Brain microvascular endothelial cell (primary cell): ENCODE measurements at regions not wholly inside any gene's neighbourhood (a gene's known extent, or its start where the extent isn't known, plus 50 kb on each side); places are given as distances from the start of the nearest gene placed in this dataset.

Experiments
- DNase-seq: peaks from one replicate; pipeline ENCODE4 v3.0.0-alpha.2; 2020
- H3K27ac ChIP-seq: fragments of 250-450 bp; sonication (Bioruptor Pico); 2 replicates; pipeline ENCODE4 v1.5.1; 2020; ENCODE audit warnings: mild to moderate bottlenecking, moderate library complexity
- H3K27me3 ChIP-seq: fragments of 250-450 bp; sonication (Bioruptor Pico); replicated peaks from 2 replicates; pipeline ENCODE4 v1.5.1; 2020; ENCODE audit warnings: mild to moderate bottlenecking
- H3K36me3 ChIP-seq: fragments of 250-450 bp; sonication (Bioruptor Pico); replicated peaks from 2 replicates; pipeline ENCODE4 v1.5.1; 2020; ENCODE audit warnings: mild to moderate bottlenecking
- H3K4me3 ChIP-seq: 2 replicates; pipeline ENCODE4 v1.5.1; 2011; ENCODE audit warnings: low read depth, mild to moderate bottlenecking, control low read depth, low read length, moderate library complexity
- CTCF ChIP-seq: IDR thresholded peaks from 2 replicates; pipeline ENCODE4 v1.5.1; 2011; ENCODE audit warnings: low read depth, mild to moderate bottlenecking, moderate library complexity, low read length, control low read depth, inconsistent platforms; ENCODE audit errors: missing control alignments
- in situ Hi-C: cut with HindIII; loops from 2 replicates; pipeline ENCODE4 v1.10.0; 2017; ENCODE audit warnings: low sequenced_read_pairs, low pct_ligation_motif_present

DNA sequence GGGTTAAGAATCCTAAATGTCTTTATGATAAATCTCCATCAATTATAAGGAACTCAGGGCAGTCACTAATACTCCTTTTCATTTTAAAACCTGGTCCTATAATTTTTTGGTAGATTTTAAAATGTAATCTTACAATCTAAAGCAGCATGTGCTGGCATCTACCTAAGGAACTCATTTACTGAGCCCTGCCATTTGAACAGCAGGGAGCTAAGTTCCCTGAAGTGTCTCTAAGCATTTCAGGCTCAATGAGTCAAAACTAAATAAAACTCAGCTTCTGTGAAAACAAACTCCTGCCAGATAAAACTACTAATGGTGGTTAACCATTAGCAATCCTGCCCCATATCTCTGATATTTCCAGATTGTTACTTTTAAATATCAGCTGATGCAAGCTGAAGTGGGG is 1371.8 kb upstream of the PRMT6 start:
- in situ Hi-C loops: no loop called here
- H3K27me3 ChIP-seq: no peaks in the 10 kb centered on the region

DNA sequence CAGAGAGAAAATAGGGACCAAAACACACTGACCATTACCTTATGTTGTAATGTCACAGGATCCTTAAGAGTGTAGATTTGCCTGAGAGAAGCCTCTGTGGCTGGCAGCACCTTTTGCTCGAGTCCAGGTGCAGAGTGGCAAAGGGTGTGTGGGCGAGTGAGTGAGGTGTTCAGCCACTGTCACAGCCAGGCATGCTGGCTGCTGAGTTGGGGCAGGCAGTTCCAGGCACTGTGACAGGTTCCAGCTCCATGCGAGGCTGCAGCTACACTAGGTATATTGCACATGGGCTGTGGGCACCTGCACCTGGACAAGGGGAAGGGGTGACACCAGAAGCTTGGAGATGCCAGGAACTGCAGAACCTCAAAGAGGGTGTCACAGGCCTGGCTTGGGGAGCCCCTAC is 1370.4 kb upstream of the PRMT6 start:
- no peaks in the 10 kb centered on the region for H3K27me3 ChIP-seq
- H3K4me3 ChIP-seq: no peak overlapping the region
- no peak overlapping the region for H3K27ac ChIP-seq
- TF ChIP-seq CTCF: no peak
- no peak for DNase-seq
- no peaks in the 10 kb centered on the region for H3K36me3 ChIP-seq
- in situ Hi-C loops: no loop called here

More for the DNA sequence above, 1371.8 kb upstream of the PRMT6 start:
- no peak for TF ChIP-seq CTCF
- Histone ChIP-seq H3K4me3 (no peak overlapping the region), H3K27ac (no peak overlapping the region), H3K36me3 (no peaks in the 10 kb centered on the region)
- no peak for DNase-seq

DNA sequence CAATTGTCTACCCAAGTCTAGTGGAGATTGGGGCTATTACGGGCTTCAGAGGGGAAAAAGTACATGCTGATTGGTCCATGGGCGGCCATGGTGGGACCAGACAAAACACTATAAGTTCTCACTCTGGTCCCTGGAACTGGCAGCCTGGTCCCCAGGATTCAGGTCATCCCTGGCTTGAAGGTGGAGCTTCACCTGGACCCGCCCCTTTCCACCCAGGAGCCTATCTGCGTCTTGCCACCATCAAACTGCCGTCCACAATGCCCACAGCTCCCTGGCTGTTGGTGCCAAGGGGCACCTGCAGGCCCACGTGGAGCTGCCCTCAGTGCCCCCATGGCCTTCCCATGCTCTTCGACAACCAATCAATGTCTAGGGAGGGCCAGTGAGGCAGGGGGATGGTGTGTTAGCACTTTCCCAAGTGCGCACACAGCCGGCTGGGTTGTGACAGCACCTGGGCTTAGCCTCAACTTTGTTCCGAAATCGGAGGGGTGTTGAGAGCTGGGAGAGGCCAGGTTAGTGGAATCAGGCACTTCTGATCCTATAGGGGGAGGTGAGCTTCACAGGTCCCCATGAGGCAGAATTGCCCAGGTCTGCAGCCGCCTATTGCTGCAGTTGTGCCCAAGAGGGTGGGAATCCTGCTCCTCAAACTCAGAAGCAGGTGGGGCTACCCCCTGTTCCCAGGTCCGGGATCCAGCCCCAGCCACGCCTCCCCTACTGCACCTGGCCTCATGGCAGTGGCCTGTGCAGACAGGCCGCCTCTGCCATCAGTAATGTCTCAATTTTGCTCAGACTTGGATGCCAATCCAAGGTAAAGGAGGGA is 1369.4 kb upstream of the PRMT6 start:
- in situ Hi-C loops: no loop called here
- Histone ChIP-seq H3K27ac (no peak overlapping the region), H3K27me3 (no peaks in the 10 kb centered on the region), H3K36me3 (no peaks in the 10 kb centered on the region), H3K4me3 (no peak overlapping the region)
- DNase-seq: no peak
- TF ChIP-seq CTCF: no peak

DNA sequence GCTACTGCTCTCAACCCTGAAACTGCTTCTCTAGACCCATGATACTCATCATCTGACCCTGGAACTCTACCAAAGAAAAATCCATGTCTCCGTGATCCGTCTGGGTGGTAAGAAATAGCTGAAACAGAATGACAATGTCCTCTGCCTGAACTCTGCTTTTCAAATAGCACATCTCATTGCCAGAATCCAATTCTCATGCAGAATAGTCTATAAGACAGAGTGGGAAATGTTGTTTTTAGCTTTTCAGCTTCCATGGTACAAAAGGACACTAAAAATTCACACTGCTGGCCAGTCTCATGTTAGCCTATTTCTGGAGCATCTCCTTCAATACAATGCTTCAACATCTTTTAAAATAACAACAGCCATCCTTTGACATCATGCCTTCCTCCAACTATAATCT is 1355.8 kb upstream of the PRMT6 start:
- Histone ChIP-seq H3K36me3 (no peaks in the 10 kb centered on the region), H3K27me3 (no peaks in the 10 kb centered on the region), H3K4me3 (no peak overlapping the region), H3K27ac (no peak overlapping the region)
- in situ Hi-C loops: no loop called here
- no peak for TF ChIP-seq CTCF
- DNase-seq: no peak

- H3K36me3 ChIP-seq: no peaks in the 10 kb centered on the region
- no peak for DNase-seq
- H3K4me3 ChIP-seq: no peak overlapping the region
- TF ChIP-seq CTCF: no peak
- in situ Hi-C loops: no loop called here
- no peak overlapping the region for H3K27ac ChIP-seq
- no peaks in the 10 kb centered on the region for H3K27me3 ChIP-seq
Observed at GRCh38 chr1:105724286-105724685, 1332.2 kb upstream of the PRMT6 start.

- no peaks in the 10 kb centered on the region for H3K36me3 ChIP-seq
- H3K27me3 ChIP-seq: no peaks in the 10 kb centered on the region
- no peak for TF ChIP-seq CTCF
- H3K4me3 ChIP-seq: no peak overlapping the region
- in situ Hi-C loops: no loop called here
- H3K27ac ChIP-seq: no peak overlapping the region
- DNase-seq: no peak
Observed at GRCh38 chr1:105730701-105731100, 1325.8 kb upstream of the PRMT6 start.
